ENCODE measurements at regions not wholly inside any gene's neighbourhood (a gene's known extent, or its start where the extent isn't known, plus 50 kb on each side); places are given as distances from the start of the nearest gene placed in this dataset.

GRCh38 chr2:72000110-72000509 lies 147.6 kb downstream of the CYP26B1 start:
- Histone ChIP-seq H3K4me3 (no peak overlapping the region), H3K27me3 (no peaks in the 10 kb centered on the region), H3K4me1 (no peaks in the 10 kb centered on the region), H3K27ac (no peak overlapping the region), H3K9me3 (no peaks in the 10 kb centered on the region), H3K36me3 (no peaks in the 10 kb centered on the region)
- no peak for FAIRE-seq
- WGBS, 2 donors = 55 to 58% methylated on average over 7 of the region's 7 CpGs
- no peak for TF ChIP-seq CTCF (IDR thresholded peaks at IDR 0.05)
- no peak for ATAC-seq
- intact Hi-C loops (cut with DNase I) = no loop called here
- no peak for DNase-seq

- FAIRE-seq = no peak
- intact Hi-C loops (cut with DNase I) = no loop called here
- ATAC-seq = no peak
- Histone ChIP-seq H3K9me3 (no peaks in the 10 kb centered on the region), H3K4me3 (no peak overlapping the region), H3K36me3 (no peaks in the 10 kb centered on the region), H3K27ac (no peak overlapping the region), H3K4me1 (no peaks in the 10 kb centered on the region), H3K27me3 (no peaks in the 10 kb centered on the region)
- TF ChIP-seq CTCF (IDR thresholded peaks at IDR 0.05) = no peak
- WGBS, 2 donors = 76 to 79% methylated on average over 5 of the region's 5 CpGs
- no peak for DNase-seq
Measured at GRCh38 chr2:71999580-71999979, 148.1 kb downstream of the CYP26B1 start.

- H3K36me3 ChIP-seq = no peaks in the 10 kb centered on the region
- no peaks in the 10 kb centered on the region for H3K9me3 ChIP-seq
- no peaks in the 10 kb centered on the region for H3K27me3 ChIP-seq
- no peak for ATAC-seq
- TF ChIP-seq CTCF (IDR thresholded peaks at IDR 0.05) = no peak
- no peak overlapping the region for H3K4me3 ChIP-seq
- DNase-seq = no peak
- intact Hi-C loops (cut with DNase I) = no loop called here
- no peaks in the 10 kb centered on the region for H3K4me1 ChIP-seq
- FAIRE-seq = no peak
- H3K27ac ChIP-seq = no peak overlapping the region
Measured at GRCh38 chr2:71997843-71998242, 149.8 kb downstream of the CYP26B1 start.

- no peaks in the 10 kb centered on the region for H3K36me3 ChIP-seq
- no peak overlapping the region for H3K4me3 ChIP-seq
- no peaks in the 10 kb centered on the region for H3K9me3 ChIP-seq
- FAIRE-seq (no peak), DNase-seq (no peak), ATAC-seq (no peak)
- intact Hi-C loops (cut with DNase I) = no loop called here
- no peak for TF ChIP-seq CTCF (IDR thresholded peaks at IDR 0.05)
- H3K27me3 ChIP-seq = no peaks in the 10 kb centered on the region
- WGBS, 2 donors = 68 to 79% methylated on average over 3 of the region's 3 CpGs
- no peaks in the 10 kb centered on the region for H3K4me1 ChIP-seq
- no peak overlapping the region for H3K27ac ChIP-seq
Measured at GRCh38 chr2:71995067-71995665, 152.5 kb downstream of the CYP26B1 start.

GRCh38 chr2:71992036-71992435 lies 155.6 kb downstream of the CYP26B1 start:
- WGBS, 2 donors = 48 to 65% methylated on average over 2 of the region's 2 CpGs
- H3K4me1 ChIP-seq = no peaks in the 10 kb centered on the region
- DNase-seq = no peak
- FAIRE-seq = no peak
- H3K36me3 ChIP-seq = no peaks in the 10 kb centered on the region
- H3K4me3 ChIP-seq = no peak overlapping the region
- ATAC-seq = no peak
- TF ChIP-seq CTCF (IDR thresholded peaks at IDR 0.05) = no peak
- H3K27me3 ChIP-seq = no peaks in the 10 kb centered on the region
- H3K27ac ChIP-seq = no peak overlapping the region
- intact Hi-C loops (cut with DNase I) = no loop called here
- H3K9me3 ChIP-seq = no peaks in the 10 kb centered on the region
